ENCODE measurements at regions not wholly inside any gene's neighbourhood (a gene's known extent, or its start where the extent isn't known, plus 50 kb on each side); places are given as distances from the start of the nearest gene placed in this dataset.

DNA sequence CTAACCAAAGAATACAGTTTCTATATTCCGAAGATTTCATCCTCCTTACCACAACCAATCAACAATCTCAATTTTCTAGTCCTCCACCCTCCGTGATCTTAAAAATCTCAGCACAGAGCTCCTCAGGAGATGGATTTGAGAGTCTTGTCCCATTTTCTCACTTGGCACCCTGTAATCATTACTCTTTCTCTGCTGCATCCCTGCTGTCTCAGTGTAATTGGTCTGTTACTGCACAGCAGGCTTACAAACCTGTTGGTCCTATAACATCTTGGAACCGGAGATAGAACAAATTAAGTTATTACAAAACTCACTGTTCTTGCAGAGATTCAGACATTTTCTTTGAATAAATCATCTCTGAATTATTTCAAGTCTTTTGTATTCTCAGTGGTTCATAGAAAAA lies 1227.2 kb downstream of the JRKL start:
- no peak for TF ChIP-seq POLR2AphosphoS5 (IDR thresholded peaks at IDR 0.05; ENCODE audit: low read depth, low read length)
- no peak for TF ChIP-seq TAF1 (IDR thresholded peaks at IDR 0.05; ENCODE audit: low read depth, low read length)
- no peak for TF ChIP-seq PAX5 (IDR thresholded peaks at IDR 0.05; ENCODE audit: insufficient read depth, low read length, severe bottlenecking)
- TF ChIP-seq POLR2A (IDR thresholded peaks at IDR 0.05; ENCODE audit: low read depth, low read length): no peak
- TF ChIP-seq POU2F2 (IDR thresholded peaks at IDR 0.05; ENCODE audit: low read depth, low read length): no peak
- TF ChIP-seq SPI1 (IDR thresholded peaks at IDR 0.05; ENCODE audit: low read depth, low read length): no peak

Measured in GM12891 (cell line).